Ishikawa (cell line): ENCODE measurements at regions not wholly inside any gene's neighbourhood (a gene's known extent, or its start where the extent isn't known, plus 50 kb on each side); places are given as distances from the start of the nearest gene placed in this dataset.

Experiments used
- CEBPB ChIP-seq: IDR thresholded peaks from 2 replicates; pipeline ENCODE4 v1.6.1; 2012
- EP300 ChIP-seq: IDR thresholded peaks from 2 replicates; pipeline ENCODE4 v1.6.1; 2012; ENCODE audit warnings: borderline replicate concordance
- RAD21 ChIP-seq: IDR thresholded peaks from 2 replicates; pipeline ENCODE4 v1.6.1; 2012; ENCODE audit warnings: low read depth
- TAF1 ChIP-seq: IDR thresholded peaks from 2 replicates; pipeline ENCODE4 v1.6.1; 2012; ENCODE audit warnings: low read depth, mild to moderate bottlenecking
- TCF12 ChIP-seq: IDR thresholded peaks from 2 replicates; pipeline ENCODE4 v1.6.1; 2012; ENCODE audit warnings: low read depth

GRCh38 chr9:7653262-7653661 is 146.3 kb downstream of the DMAC1 start:
- TF ChIP-seq TAF1, result no peak
- TF ChIP-seq TCF12, result no peak
- no peak for TF ChIP-seq EP300
- TF ChIP-seq RAD21, result no peak
- no peak for TF ChIP-seq CEBPB
